Activated T-cell treated with anti-CD3 and anti-CD28 coated beads, Interleukin-2, amount 50 U/mL, for 1 hour (primary cell): ENCODE measurements at regions not wholly inside any gene's neighbourhood (a gene's known extent, or its start where the extent isn't known, plus 50 kb on each side); places are given as distances from the start of the nearest gene placed in this dataset.

Experiments
- DNase-seq: peaks from one replicate; pipeline ENCODE4 v3.0.0-alpha.2; 2020

DNA sequence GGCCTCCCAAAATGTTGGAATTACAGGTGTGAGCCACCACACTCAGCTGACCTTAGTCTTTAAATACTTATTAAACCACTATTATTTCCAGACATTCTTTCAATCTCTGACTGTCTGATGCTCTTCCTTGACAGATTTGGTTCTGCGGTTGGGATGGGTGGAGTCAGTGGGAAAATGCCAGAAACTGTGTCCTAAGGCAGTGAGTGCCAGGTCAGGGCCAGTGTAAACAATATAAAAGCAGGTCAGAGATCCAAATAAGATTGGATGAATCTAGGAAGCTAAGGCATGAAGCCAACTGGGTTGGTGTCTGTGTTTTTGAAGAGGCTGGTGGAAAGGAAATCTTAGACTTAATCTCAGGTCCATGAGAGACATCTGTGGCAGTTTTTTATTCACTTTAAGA is 74.7 kb downstream of the KLF5 start:
- DNase-seq = no peak

DNA sequence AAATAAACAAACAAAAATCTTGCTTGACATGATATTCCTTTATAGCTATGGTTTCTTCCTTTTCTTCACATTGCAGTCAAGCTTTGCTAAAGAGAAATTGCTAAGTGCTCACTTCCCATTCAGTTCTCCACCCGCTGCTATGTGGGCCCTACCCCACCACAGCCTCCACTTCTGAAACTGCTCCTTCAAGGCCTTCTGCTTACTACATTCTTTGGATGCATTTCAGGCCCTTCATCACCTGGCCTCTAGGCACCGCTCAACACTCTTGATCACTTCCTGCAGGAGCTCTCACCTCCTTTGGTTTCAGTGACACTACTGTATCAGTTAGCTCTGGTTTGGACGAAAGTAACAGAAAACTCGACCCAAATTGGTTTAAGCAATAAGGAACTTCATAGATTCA is 72.4 kb downstream of the KLF5 start:
- DNase-seq = no peak

DNA sequence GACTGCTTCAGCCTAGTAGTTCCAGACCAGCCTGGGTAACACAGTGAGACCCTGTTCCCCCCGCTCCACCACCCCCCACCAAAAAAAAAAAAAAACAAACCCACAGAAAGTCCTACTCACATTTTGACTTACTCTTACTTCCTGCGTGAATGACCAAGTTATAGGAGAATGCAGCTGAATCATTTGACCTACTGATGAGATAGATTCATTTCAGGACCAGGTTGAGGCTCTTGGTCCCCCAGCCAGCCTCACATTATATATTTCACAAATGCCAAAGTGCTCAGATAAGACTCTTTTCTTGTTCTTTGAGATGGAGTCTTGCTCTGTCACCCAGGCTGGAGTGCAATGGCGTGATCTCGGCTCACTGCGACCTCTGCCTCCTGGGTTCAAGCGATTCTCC is 70.2 kb downstream of the KLF5 start:
- no peak for DNase-seq
